ENCODE measurements at regions not wholly inside any gene's neighbourhood (a gene's known extent, or its start where the extent isn't known, plus 50 kb on each side); places are given as distances from the start of the nearest gene placed in this dataset.
A peak's percentile ranks its signal among the peaks of the same experiment; 100 is the strongest.

DNA sequence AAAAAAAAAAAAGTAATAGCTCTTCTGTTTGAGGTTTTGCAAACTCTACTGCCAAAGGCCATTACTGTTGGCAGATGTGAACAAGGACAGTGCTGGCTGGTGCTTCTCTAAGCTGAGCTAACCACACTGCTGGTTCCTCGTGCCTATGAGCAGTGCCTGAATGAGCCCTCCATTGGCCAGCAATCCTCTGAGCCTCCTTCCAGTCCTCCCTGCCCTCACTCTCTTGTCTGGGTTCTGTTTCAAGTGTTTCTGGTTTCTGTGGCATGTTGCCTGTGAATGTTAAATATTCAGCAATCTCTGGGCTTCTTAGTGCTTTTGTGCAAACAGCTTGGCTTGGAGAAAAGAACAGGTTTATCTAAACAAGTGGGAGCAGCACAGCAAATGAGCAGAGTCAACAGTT, 161.3 kb upstream of the AUTS2 start:
- no peaks in the 10 kb centered on the region for H3K27me3 ChIP-seq (ENCODE audit: low read depth)
- H3K27ac ChIP-seq, result no peak overlapping the region
- H3K9me3 ChIP-seq, result no peaks in the 10 kb centered on the region
- H3K4me1 ChIP-seq, result peaks cover 4% of the 10 kb centered on the region
- DNase-seq (no peak), ATAC-seq (peak; percentile 48 to 69)
- intact Hi-C loops (cut with DNase I), result no loop called here
- no peaks in the 10 kb centered on the region for H3K36me3 ChIP-seq
- TF ChIP-seq, protein P1, sequence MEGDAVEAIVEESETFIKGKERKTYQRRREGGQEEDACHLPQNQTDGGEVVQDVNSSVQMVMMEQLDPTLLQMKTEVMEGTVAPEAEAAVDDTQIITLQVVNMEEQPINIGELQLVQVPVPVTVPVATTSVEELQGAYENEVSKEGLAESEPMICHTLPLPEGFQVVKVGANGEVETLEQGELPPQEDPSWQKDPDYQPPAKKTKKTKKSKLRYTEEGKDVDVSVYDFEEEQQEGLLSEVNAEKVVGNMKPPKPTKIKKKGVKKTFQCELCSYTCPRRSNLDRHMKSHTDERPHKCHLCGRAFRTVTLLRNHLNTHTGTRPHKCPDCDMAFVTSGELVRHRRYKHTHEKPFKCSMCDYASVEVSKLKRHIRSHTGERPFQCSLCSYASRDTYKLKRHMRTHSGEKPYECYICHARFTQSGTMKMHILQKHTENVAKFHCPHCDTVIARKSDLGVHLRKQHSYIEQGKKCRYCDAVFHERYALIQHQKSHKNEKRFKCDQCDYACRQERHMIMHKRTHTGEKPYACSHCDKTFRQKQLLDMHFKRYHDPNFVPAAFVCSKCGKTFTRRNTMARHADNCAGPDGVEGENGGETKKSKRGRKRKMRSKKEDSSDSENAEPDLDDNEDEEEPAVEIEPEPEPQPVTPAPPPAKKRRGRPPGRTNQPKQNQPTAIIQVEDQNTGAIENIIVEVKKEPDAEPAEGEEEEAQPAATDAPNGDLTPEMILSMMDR (IDR thresholded peaks at IDR 0.05), result no peak
- no peak overlapping the region for H3K4me3 ChIP-seq

DNA sequence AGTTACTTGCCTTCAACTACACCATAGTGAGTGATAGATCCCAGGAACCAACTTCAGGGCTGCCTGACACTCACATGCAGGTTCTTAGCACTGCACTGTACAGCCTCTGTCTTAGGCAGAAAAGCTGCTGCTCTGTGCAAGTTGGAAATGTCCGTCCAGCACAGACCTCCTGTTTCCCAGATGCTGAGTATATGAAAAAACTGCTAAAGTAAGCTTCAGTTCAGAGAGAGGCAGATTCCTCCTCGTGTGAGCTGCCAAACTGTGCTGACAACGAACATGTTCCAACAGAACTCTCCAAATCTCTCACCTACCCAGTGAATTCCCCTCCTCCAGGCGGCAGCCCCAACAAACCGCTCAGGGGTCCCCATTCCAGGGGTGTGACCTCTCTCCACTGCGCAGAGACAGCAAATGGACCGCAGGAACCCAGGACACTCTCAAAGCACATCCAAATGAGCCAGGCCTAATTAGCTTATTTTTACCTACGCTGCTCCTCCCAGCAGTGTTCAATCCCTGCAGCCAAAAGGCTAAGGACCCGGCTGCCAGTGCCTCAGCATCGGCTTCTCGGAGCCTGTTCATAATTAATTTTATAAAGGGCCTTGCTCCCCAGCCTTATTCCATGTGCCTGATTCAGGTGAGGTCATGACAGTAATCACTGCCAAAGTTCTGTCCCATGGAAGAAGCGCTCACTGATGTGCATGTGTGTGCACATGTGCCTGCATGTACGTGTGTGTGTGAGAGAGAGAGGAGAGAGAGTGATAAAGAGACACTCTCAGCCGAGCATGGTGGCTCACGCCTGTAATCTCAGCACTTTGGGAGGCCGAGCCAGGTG, 159.5 kb upstream of the AUTS2 start:
- Histone ChIP-seq H3K4me1 (no peaks in the 10 kb centered on the region), H3K4me3 (no peak overlapping the region), H3K36me3 (no peaks in the 10 kb centered on the region), H3K27me3 (ENCODE audit: low read depth) (no peaks in the 10 kb centered on the region), H3K27ac (no peak overlapping the region), H3K9me3 (no peaks in the 10 kb centered on the region)
- intact Hi-C loops (cut with DNase I), result no loop called here
- TF ChIP-seq, protein P1 (IDR thresholded peaks at IDR 0.05), result no peak
- DNase-seq (no peak), ATAC-seq (no peak)

DNA sequence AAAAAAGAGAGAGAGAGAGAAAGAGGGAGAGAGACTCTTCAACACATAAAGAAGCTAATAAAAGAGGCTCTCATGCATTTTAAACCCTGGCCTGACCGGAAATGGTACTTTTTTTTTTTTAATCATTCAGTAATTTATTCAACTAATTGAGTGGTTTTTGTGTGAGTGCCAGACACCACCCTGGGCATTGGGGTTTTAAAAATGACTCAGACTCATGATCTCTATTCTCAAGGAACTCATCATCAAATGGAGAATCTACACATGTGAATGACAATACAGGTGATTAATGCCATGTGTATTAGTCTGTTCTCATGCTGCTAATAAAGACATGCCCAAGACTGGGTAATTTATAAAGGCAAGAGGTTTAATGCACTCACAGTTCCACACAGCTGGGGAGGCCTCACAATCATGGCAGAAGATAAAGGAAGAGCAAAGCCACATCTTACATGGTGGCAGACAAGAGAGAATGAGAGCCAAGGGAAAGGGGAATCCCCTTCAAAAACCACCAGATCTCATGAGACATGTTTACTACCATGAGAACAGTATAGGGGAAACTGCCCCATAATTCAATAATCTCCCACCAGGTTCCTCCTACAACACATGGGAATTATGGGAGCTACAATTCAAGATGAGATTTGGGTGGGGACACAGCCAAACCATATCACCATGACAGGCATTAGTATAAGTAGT, 158.5 kb upstream of the AUTS2 start:
- no peak for DNase-seq
- intact Hi-C loops (cut with DNase I), result no loop called here
- Histone ChIP-seq H3K4me3 (no peak overlapping the region), H3K9me3 (no peaks in the 10 kb centered on the region), H3K27ac (no peak overlapping the region), H3K27me3 (ENCODE audit: low read depth) (no peaks in the 10 kb centered on the region), H3K4me1 (no peaks in the 10 kb centered on the region), H3K36me3 (no peaks in the 10 kb centered on the region)
- no peak for ATAC-seq
- TF ChIP-seq, protein P1 (IDR thresholded peaks at IDR 0.05), result no peak

DNA sequence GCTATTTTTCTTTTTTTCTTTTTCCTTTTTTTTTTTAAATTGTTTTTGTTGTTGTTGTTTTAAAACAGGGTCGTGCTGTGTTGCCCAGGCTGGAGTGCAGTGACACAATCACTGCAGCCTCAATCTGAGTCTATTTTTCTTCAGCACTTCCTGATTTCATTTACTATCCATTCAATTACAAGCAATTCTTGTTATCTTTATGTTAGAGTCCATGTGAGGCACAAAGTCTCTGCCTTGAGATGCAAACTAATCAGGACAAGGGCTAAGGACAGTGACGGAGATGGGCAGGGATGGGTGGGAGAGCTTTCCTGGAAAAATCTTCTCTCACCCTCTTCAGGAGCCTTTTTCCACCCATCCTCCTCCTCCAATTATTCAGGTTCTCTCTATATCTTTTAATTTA, 157.3 kb upstream of the AUTS2 start:
- Histone ChIP-seq H3K4me1 (no peaks in the 10 kb centered on the region), H3K27ac (no peak overlapping the region), H3K27me3 (ENCODE audit: low read depth) (no peaks in the 10 kb centered on the region), H3K36me3 (no peaks in the 10 kb centered on the region), H3K9me3 (no peaks in the 10 kb centered on the region), H3K4me3 (no peak overlapping the region)
- no peak for ATAC-seq
- no peak for DNase-seq
- intact Hi-C loops (cut with DNase I), result no loop called here
- TF ChIP-seq, protein P1 (IDR thresholded peaks at IDR 0.05), result no peak

DNA sequence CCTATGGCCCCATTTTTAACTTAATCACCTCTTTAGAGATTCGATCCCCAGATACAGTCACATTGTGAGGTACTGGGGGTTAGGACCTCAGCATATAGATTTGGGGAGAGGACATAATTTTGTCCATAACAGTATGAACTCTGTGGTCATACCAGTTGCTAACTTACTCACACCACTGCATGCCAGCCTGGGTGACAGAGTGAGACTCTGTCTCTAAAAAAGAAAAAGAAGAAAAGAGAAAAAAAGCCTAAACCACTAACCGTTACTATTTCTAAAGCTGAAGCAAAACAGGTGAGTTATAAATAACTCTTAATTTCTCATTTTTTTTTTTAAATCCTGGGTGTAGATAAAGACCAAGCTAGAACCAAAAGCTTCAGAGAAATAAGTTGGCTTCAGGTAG, 155.1 kb upstream of the AUTS2 start:
- Histone ChIP-seq H3K27me3 (ENCODE audit: low read depth) (no peaks in the 10 kb centered on the region), H3K4me3 (no peak overlapping the region), H3K9me3 (no peaks in the 10 kb centered on the region), H3K36me3 (no peaks in the 10 kb centered on the region), H3K27ac (no peak overlapping the region), H3K4me1 (no peaks in the 10 kb centered on the region)
- intact Hi-C loops (cut with DNase I), result no loop called here
- DNase-seq (no peak), ATAC-seq (no peak)
- TF ChIP-seq, protein P1 (IDR thresholded peaks at IDR 0.05), result no peak

Data from lower lobe of right lung (tissue), 2 donors.